ENCODE measurements at regions not wholly inside any gene's neighbourhood (a gene's known extent, or its start where the extent isn't known, plus 50 kb on each side); places are given as distances from the start of the nearest gene placed in this dataset.

- H3K9me3 Mint-ChIP-seq: no peaks in the 10 kb centered on the region
- no peak overlapping the region for H3K4me3 Mint-ChIP-seq
- ATAC-seq: no peak
- no peak overlapping the region for H3K27ac Mint-ChIP-seq
- no peak for DNase-seq (ENCODE audit: low spot score in 2 of 2)
- no peaks in the 10 kb centered on the region for H3K36me3 Mint-ChIP-seq
- no peaks in the 10 kb centered on the region for H3K4me1 Mint-ChIP-seq
Measured at GRCh38 chr5:1933364-1934055, 50.8 kb upstream of the IRX4 start.
